GM23338 (cell line): ENCODE measurements at regions not wholly inside any gene's neighbourhood (a gene's known extent, or its start where the extent isn't known, plus 50 kb on each side); places are given as distances from the start of the nearest gene placed in this dataset.

ENCODE experiments used
- ATAC-seq: fragments of 200-7000 bp; cut with Tn5 transposase; 3 replicates; pipeline ENCODE4 v1.9.1; 2020
- DNase-seq: peaks from one replicate; pipeline ENCODE4 v3.0.0-alpha.2; 2015; ENCODE audit warnings: low spot score
- H2AFZ ChIP-seq: fragments of 200-600 bp; sonication (generic); 2 replicates; pipeline ENCODE4 v1.8.0; 2016; ENCODE audit warnings: antibody characterized with exemption, mild to moderate bottlenecking, moderate library complexity
- H3F3A ChIP-seq: fragments of 200-600 bp; sonication (generic); replicated peaks from 2 replicates; pipeline ENCODE4 v1.8.0; 2017; ENCODE audit warnings: antibody characterized with exemption, mixed run types, low read depth
- H3K27ac ChIP-seq: fragments of 200-600 bp; sonication (generic); 2 replicates; pipeline ENCODE4 v1.6.1; 2016; ENCODE audit warnings: low read depth
- H3K27me3 ChIP-seq: fragments of 200-600 bp; sonication (generic); 2 replicates; pipeline ENCODE4 v1.8.0; 2016; ENCODE audit warnings: mild to moderate bottlenecking, mixed run types, moderate library complexity; ENCODE audit not compliant: insufficient read depth
- H3K36me3 ChIP-seq: fragments of 200-600 bp; sonication (generic); 2 replicates; pipeline ENCODE4 v1.8.0; 2016; ENCODE audit warnings: mild to moderate bottlenecking; ENCODE audit not compliant: insufficient read depth
- H3K4me1 ChIP-seq: fragments of 200-600 bp; sonication (generic); 2 replicates; pipeline ENCODE4 v1.8.0; 2016; ENCODE audit warnings: mild to moderate bottlenecking, moderate library complexity; ENCODE audit not compliant: insufficient read depth
- H3K4me2 ChIP-seq: fragments of 200-600 bp; sonication (generic); 2 replicates; pipeline ENCODE4 v1.7.1; 2017; ENCODE audit warnings: mixed run types
- H3K4me3 ChIP-seq: fragments of 200-600 bp; sonication (generic); 2 replicates; pipeline ENCODE4 v1.6.1; 2016; ENCODE audit warnings: mixed run types
- H3K79me2 ChIP-seq: fragments of 200-600 bp; sonication (generic); replicated peaks from 2 replicates; pipeline ENCODE4 v1.8.0; 2017; ENCODE audit warnings: mild to moderate bottlenecking; ENCODE audit not compliant: insufficient read depth
- H3K9me2 ChIP-seq: fragments of 200-600 bp; sonication (generic); 2 replicates; pipeline ENCODE4 v1.8.0; 2017; ENCODE audit not compliant: insufficient read depth
- H4K20me1 ChIP-seq: fragments of 200-600 bp; sonication (generic); replicated peaks from 2 replicates; pipeline ENCODE4 v1.8.0; 2017; ENCODE audit warnings: mild to moderate bottlenecking; ENCODE audit not compliant: insufficient read depth
- H3K27ac Mint-ChIP-seq: 2 replicates; pipeline ENCODE4 v1.8.0; 2020; ENCODE audit warnings: inconsistent platforms, mild to moderate bottlenecking, moderate library complexity, mixed read lengths
- H3K27me3 Mint-ChIP-seq: 3 replicates; pipeline ENCODE4 v1.8.0; 2022; ENCODE audit warnings: low read depth, mild to moderate bottlenecking, moderate library complexity, mixed read lengths, inconsistent platforms; ENCODE audit not compliant: insufficient read depth, poor library complexity
- H3K36me3 Mint-ChIP-seq: 3 replicates; pipeline ENCODE4 v1.8.0; 2021; ENCODE audit warnings: low read depth, mild to moderate bottlenecking, inconsistent platforms, moderate library complexity, mixed read lengths
- H3K4me1 Mint-ChIP-seq: 3 replicates; pipeline ENCODE4 v1.8.0; 2020; ENCODE audit warnings: mild to moderate bottlenecking, inconsistent platforms, mixed read lengths
- H3K4me3 Mint-ChIP-seq: 3 replicates; pipeline ENCODE4 v1.8.0; 2021; ENCODE audit warnings: moderate library complexity, mild to moderate bottlenecking, inconsistent platforms, mixed read lengths
- H3K9me3 Mint-ChIP-seq: 3 replicates; pipeline ENCODE4 v1.8.0; 2020; ENCODE audit warnings: moderate library complexity, mild to moderate bottlenecking, inconsistent platforms, mixed read lengths
- CREB1 ChIP-seq: fragments of 250-450 bp; sonication (Bioruptor Pico); IDR thresholded peaks from 2 replicates; pipeline ENCODE4 v1.5.0; 2020; ENCODE audit warnings: low read depth, mild to moderate bottlenecking, moderate library complexity
- NANOG ChIP-seq: IDR thresholded peaks from 2 replicates; pipeline ENCODE4 v1.6.1; 2016; ENCODE audit warnings: antibody characterized with exemption, borderline replicate concordance
- POLR2AphosphoS5 ChIP-seq: IDR thresholded peaks from 2 replicates; pipeline ENCODE4 v1.6.1; 2016; ENCODE audit warnings: antibody characterized with exemption, low read depth
- TF ChIP-seq, protein P1 (sequence below), 2 experiments: fragments of 200-600 bp in 1 of 2; sonication (generic) in 1 of 2; conservative IDR thresholded peaks; 2 replicates each; pipeline versions ENCODE4 v1.5.1 to v1.6.1; 2016 to 2017; ENCODE audit warnings: antibody characterized with exemption in 2 of 2, low read depth in 2 of 2, mild to moderate bottlenecking in 2 of 2, moderate library complexity in 1 of 2
- TF ChIP-seq, protein P2 (sequence below): IDR thresholded peaks from one replicate; pipeline ENCODE4 v1.6.1; 2018; ENCODE audit warnings: antibody characterized with exemption; ENCODE audit not compliant: unreplicated experiment
- TF ChIP-seq, protein P3 (sequence below): IDR thresholded peaks from 2 replicates; pipeline ENCODE4 v1.6.1; 2016; ENCODE audit warnings: antibody characterized with exemption
- TF ChIP-seq, protein P4 (sequence below): fragments of 250-450 bp; sonication (Bioruptor Pico); IDR thresholded peaks from 2 replicates; pipeline ENCODE4 v1.5.0; 2020; ENCODE audit warnings: mild to moderate bottlenecking, moderate library complexity

DNA sequence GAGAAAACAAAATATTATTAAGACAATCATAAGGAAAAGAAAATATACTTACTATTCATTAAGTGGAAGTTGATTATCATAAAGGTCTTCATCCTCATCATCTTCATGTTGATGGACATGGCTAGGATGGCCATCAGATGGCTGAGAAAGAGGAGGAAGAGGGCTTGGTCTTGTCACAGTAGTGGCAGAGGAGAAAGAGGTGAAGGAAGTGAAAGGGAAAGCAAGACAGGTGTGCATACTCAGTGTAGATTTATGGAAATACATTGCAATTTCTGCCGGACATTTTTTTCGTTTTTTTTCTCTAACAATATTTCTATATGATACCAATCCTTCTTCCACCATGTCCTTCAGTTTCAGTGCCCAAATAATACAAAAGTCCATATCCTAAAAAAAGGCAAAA, 1409.8 kb downstream of the PCDH7 start:
- no peak overlapping the region for H3K27ac ChIP-seq
- H3K36me3 Mint-ChIP-seq: no peaks in the 10 kb centered on the region

More for the DNA sequence above, 1409.8 kb downstream of the PCDH7 start:
- Histone ChIP-seq H3K4me1 (no peaks in the 10 kb centered on the region), H3K36me3 (no peaks in the 10 kb centered on the region), H3K9me2 (no peaks in the 10 kb centered on the region), H2AFZ (no peak overlapping the region), H3K27me3 (no peaks in the 10 kb centered on the region), H3K4me3 (no peak overlapping the region), H3K4me2 (no peak overlapping the region), H4K20me1 (no peaks in the 10 kb centered on the region), H3F3A (no peaks in the 10 kb centered on the region), H3K79me2 (no peaks in the 10 kb centered on the region)
- no peak for DNase-seq
- no peak overlapping the region for H3K4me3 Mint-ChIP-seq
- H3K27ac Mint-ChIP-seq: no peak overlapping the region
- H3K27me3 Mint-ChIP-seq: no peaks in the 10 kb centered on the region
- peaks cover 9% of the 10 kb centered on the region for H3K4me1 Mint-ChIP-seq
- no peaks in the 10 kb centered on the region for H3K9me3 Mint-ChIP-seq
- ATAC-seq: no peak
- TF ChIP-seq, protein P1, sequence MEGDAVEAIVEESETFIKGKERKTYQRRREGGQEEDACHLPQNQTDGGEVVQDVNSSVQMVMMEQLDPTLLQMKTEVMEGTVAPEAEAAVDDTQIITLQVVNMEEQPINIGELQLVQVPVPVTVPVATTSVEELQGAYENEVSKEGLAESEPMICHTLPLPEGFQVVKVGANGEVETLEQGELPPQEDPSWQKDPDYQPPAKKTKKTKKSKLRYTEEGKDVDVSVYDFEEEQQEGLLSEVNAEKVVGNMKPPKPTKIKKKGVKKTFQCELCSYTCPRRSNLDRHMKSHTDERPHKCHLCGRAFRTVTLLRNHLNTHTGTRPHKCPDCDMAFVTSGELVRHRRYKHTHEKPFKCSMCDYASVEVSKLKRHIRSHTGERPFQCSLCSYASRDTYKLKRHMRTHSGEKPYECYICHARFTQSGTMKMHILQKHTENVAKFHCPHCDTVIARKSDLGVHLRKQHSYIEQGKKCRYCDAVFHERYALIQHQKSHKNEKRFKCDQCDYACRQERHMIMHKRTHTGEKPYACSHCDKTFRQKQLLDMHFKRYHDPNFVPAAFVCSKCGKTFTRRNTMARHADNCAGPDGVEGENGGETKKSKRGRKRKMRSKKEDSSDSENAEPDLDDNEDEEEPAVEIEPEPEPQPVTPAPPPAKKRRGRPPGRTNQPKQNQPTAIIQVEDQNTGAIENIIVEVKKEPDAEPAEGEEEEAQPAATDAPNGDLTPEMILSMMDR (conservative IDR thresholded peaks at IDR 0.05; ENCODE audit: low read depth in 2 of 2): no peak
- TF ChIP-seq POLR2AphosphoS5 (no peak), CREB1 (no peak), NANOG (no peak)
- TF ChIP-seq, protein P2, sequence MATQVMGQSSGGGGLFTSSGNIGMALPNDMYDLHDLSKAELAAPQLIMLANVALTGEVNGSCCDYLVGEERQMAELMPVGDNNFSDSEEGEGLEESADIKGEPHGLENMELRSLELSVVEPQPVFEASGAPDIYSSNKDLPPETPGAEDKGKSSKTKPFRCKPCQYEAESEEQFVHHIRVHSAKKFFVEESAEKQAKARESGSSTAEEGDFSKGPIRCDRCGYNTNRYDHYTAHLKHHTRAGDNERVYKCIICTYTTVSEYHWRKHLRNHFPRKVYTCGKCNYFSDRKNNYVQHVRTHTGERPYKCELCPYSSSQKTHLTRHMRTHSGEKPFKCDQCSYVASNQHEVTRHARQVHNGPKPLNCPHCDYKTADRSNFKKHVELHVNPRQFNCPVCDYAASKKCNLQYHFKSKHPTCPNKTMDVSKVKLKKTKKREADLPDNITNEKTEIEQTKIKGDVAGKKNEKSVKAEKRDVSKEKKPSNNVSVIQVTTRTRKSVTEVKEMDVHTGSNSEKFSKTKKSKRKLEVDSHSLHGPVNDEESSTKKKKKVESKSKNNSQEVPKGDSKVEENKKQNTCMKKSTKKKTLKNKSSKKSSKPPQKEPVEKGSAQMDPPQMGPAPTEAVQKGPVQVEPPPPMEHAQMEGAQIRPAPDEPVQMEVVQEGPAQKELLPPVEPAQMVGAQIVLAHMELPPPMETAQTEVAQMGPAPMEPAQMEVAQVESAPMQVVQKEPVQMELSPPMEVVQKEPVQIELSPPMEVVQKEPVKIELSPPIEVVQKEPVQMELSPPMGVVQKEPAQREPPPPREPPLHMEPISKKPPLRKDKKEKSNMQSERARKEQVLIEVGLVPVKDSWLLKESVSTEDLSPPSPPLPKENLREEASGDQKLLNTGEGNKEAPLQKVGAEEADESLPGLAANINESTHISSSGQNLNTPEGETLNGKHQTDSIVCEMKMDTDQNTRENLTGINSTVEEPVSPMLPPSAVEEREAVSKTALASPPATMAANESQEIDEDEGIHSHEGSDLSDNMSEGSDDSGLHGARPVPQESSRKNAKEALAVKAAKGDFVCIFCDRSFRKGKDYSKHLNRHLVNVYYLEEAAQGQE: no peak
- TF ChIP-seq, protein P3, sequence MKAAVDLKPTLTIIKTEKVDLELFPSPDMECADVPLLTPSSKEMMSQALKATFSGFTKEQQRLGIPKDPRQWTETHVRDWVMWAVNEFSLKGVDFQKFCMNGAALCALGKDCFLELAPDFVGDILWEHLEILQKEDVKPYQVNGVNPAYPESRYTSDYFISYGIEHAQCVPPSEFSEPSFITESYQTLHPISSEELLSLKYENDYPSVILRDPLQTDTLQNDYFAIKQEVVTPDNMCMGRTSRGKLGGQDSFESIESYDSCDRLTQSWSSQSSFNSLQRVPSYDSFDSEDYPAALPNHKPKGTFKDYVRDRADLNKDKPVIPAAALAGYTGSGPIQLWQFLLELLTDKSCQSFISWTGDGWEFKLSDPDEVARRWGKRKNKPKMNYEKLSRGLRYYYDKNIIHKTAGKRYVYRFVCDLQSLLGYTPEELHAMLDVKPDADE: no peak
- TF ChIP-seq, protein P4, sequence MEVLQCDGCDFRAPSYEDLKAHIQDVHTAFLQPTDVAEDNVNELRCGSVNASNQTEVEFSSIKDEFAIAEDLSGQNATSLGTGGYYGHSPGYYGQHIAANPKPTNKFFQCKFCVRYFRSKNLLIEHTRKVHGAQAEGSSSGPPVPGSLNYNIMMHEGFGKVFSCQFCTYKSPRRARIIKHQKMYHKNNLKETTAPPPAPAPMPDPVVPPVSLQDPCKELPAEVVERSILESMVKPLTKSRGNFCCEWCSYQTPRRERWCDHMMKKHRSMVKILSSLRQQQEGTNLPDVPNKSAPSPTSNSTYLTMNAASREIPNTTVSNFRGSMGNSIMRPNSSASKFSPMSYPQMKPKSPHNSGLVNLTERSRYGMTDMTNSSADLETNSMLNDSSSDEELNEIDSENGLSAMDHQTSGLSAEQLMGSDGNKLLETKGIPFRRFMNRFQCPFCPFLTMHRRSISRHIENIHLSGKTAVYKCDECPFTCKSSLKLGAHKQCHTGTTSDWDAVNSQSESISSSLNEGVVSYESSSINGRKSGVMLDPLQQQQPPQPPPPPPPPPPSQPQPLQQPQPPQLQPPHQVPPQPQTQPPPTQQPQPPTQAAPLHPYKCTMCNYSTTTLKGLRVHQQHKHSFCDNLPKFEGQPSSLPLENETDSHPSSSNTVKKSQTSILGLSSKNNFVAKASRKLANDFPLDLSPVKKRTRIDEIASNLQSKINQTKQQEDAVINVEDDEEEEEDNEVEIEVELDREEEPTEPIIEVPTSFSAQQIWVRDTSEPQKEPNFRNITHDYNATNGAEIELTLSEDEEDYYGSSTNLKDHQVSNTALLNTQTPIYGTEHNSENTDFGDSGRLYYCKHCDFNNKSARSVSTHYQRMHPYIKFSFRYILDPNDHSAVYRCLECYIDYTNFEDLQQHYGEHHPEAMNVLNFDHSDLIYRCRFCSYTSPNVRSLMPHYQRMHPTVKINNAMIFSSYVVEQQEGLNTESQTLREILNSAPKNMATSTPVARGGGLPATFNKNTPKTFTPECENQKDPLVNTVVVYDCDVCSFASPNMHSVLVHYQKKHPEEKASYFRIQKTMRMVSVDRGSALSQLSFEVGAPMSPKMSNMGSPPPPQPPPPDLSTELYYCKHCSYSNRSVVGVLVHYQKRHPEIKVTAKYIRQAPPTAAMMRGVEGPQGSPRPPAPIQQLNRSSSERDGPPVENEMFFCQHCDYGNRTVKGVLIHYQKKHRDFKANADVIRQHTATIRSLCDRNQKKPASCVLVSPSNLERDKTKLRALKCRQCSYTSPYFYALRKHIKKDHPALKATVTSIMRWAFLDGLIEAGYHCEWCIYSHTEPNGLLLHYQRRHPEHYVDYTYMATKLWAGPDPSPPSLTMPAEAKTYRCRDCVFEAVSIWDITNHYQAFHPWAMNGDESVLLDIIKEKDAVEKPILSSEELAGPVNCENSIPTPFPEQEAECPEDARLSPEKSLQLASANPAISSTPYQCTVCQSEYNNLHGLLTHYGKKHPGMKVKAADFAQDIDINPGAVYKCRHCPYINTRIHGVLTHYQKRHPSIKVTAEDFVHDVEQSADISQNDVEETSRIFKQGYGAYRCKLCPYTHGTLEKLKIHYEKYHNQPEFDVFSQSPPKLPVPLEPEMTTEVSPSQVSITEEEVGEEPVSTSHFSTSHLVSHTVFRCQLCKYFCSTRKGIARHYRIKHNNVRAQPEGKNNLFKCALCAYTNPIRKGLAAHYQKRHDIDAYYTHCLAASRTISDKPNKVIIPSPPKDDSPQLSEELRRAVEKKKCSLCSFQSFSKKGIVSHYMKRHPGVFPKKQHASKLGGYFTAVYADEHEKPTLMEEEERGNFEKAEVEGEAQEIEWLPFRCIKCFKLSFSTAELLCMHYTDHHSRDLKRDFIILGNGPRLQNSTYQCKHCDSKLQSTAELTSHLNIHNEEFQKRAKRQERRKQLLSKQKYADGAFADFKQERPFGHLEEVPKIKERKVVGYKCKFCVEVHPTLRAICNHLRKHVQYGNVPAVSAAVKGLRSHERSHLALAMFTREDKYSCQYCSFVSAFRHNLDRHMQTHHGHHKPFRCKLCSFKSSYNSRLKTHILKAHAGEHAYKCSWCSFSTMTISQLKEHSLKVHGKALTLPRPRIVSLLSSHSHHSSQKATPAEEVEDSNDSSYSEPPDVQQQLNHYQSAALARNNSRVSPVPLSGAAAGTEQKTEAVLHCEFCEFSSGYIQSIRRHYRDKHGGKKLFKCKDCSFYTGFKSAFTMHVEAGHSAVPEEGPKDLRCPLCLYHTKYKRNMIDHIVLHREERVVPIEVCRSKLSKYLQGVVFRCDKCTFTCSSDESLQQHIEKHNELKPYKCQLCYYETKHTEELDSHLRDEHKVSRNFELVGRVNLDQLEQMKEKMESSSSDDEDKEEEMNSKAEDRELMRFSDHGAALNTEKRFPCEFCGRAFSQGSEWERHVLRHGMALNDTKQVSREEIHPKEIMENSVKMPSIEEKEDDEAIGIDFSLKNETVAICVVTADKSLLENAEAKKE (CRISPR knock-in tag): no peak
